Mesendoderm (in vitro differentiated cells): ENCODE measurements at regions not wholly inside any gene's neighbourhood (a gene's known extent, or its start where the extent isn't known, plus 50 kb on each side); places are given as distances from the start of the nearest gene placed in this dataset.

Source experiments
- DNase-seq: peaks from one replicate; pipeline ENCODE4 v3.0.0; 2013
- H2AK5ac ChIP-seq: 2 replicates; pipeline ENCODE4 v1.6.1; 2013; ENCODE audit warnings: low read length, inconsistent platforms
- H2BK120ac ChIP-seq: 2 replicates; pipeline ENCODE4 v1.6.1; 2013; ENCODE audit warnings: low read depth, mild to moderate bottlenecking, low read length, moderate library complexity, mixed read lengths
- H2BK15ac ChIP-seq: replicated peaks from 2 replicates; pipeline ENCODE4 v1.6.1; 2013; ENCODE audit warnings: low read depth, mild to moderate bottlenecking, moderate library complexity
- H2BK5ac ChIP-seq: 2 replicates; pipeline ENCODE4 v1.6.1; 2013; ENCODE audit warnings: low read length, inconsistent platforms
- H3K18ac ChIP-seq: 2 replicates; pipeline ENCODE4 v1.6.1; 2013; ENCODE audit warnings: mild to moderate bottlenecking, low read length, mixed read lengths
- H3K23ac ChIP-seq: one replicate; pipeline ENCODE4 v1.6.1; 2013; ENCODE audit warnings: low read length
- H3K27ac ChIP-seq: 2 replicates; pipeline ENCODE4 v1.5.1; 2013; ENCODE audit warnings: low read depth, mild to moderate bottlenecking, inconsistent platforms, low read length, moderate library complexity
- H3K27me3 ChIP-seq: 2 replicates; pipeline ENCODE4 v1.6.1; 2013; ENCODE audit warnings: low read length, control low read depth, mild to moderate bottlenecking, inconsistent platforms; ENCODE audit not compliant: insufficient read depth, poor library complexity
- H3K36me3 ChIP-seq: 2 replicates; pipeline ENCODE4 v1.6.1; 2013; ENCODE audit warnings: low read length, inconsistent platforms; ENCODE audit not compliant: control insufficient read depth, insufficient read depth
- H3K4ac ChIP-seq: one replicate; pipeline ENCODE4 v1.6.1; 2013; ENCODE audit warnings: low read depth, mild to moderate bottlenecking, low read length, moderate library complexity
- H3K4me1 ChIP-seq: 2 replicates; pipeline ENCODE4 v1.6.1; 2013; ENCODE audit warnings: low read depth, low read length, inconsistent platforms; ENCODE audit not compliant: control insufficient read depth
- H3K4me2 ChIP-seq: 2 replicates; pipeline ENCODE4 v1.6.1; 2013; ENCODE audit warnings: low read length
- H3K4me3 ChIP-seq: 2 replicates; pipeline ENCODE4 v1.5.1; 2013; ENCODE audit warnings: mild to moderate bottlenecking, low read length
- H3K56ac ChIP-seq: one replicate; pipeline ENCODE4 v1.6.1; 2013; ENCODE audit warnings: low read length
- H3K79me1 ChIP-seq: 2 replicates; pipeline ENCODE4 v1.6.1; 2013; ENCODE audit warnings: low read length, inconsistent platforms
- H3K79me2 ChIP-seq: 2 replicates; pipeline ENCODE4 v1.6.1; 2013; ENCODE audit warnings: mild to moderate bottlenecking, low read length; ENCODE audit not compliant: control insufficient read depth, insufficient read depth
- H3K9ac ChIP-seq: 2 replicates; pipeline ENCODE4 v1.6.1; 2013; ENCODE audit warnings: low read length, inconsistent platforms
- H4K5ac ChIP-seq: one replicate; pipeline ENCODE4 v1.6.1; 2013; ENCODE audit warnings: low read length
- H4K8ac ChIP-seq: one replicate; pipeline ENCODE4 v1.6.1; 2013; ENCODE audit warnings: low read depth, mild to moderate bottlenecking, control low read depth, low read length, moderate library complexity
- WGBS: extraction: QIAGEN DNeasy Blood & Tissue Kit; methylation state at CpG from one replicate; pipeline ENCODE4 v1.1.7; 2013; ENCODE audit warnings: low lambda C conversion rate, missing lambda C conversion rate; ENCODE audit not compliant: insufficient coverage; ENCODE audit errors: extremely low coverage; 5-methylcytosine and 5-hydroxymethylcytosine counted together

- Histone ChIP-seq H3K79me1 (no peaks in the 10 kb centered on the region), H3K9ac (no peak overlapping the region), H3K56ac (no peak overlapping the region), H4K8ac (no peak overlapping the region), H2AK5ac (no peak overlapping the region), H2BK15ac (no peak overlapping the region), H3K4me1 (no peaks in the 10 kb centered on the region), H3K4ac (no peak overlapping the region), H3K27me3 (no peaks in the 10 kb centered on the region), H3K27ac (no peak overlapping the region), H3K36me3 (no peaks in the 10 kb centered on the region), H2BK120ac (no peak overlapping the region), H4K5ac (no peak overlapping the region), H3K23ac (no peak overlapping the region), H3K18ac (no peak overlapping the region), H3K79me2 (no peaks in the 10 kb centered on the region), H3K4me3 (no peak overlapping the region), H2BK5ac (no peak overlapping the region), H3K4me2 (no peak overlapping the region)
- no CpG with 5 or more reads among the region's 4 CpGs for WGBS
- DNase-seq = no peak
Measured at GRCh38 chr11:32315121-32315520, 120.2 kb downstream of the WT1 start.

GRCh38 chr11:32316232-32316631 is 119.1 kb downstream of the WT1 start:
- no peak overlapping the region for H3K27ac ChIP-seq

GRCh38 chr11:32316858-32317642 is 118.3 kb downstream of the WT1 start:
- Histone ChIP-seq H3K4me1 (no peaks in the 10 kb centered on the region), H3K79me2 (no peaks in the 10 kb centered on the region), H3K9ac (no peak overlapping the region), H2BK15ac (no peak overlapping the region), H2BK5ac (no peak overlapping the region), H3K27me3 (no peaks in the 10 kb centered on the region), H3K4me3 (no peak overlapping the region), H3K4ac (no peak overlapping the region), H2AK5ac (no peak overlapping the region), H3K18ac (no peak overlapping the region), H4K8ac (no peak overlapping the region), H3K56ac (no peak overlapping the region), H3K27ac (no peak overlapping the region), H3K36me3 (no peaks in the 10 kb centered on the region), H3K79me1 (no peaks in the 10 kb centered on the region), H4K5ac (no peak overlapping the region), H3K23ac (no peak overlapping the region), H2BK120ac (no peak overlapping the region), H3K4me2 (no peak overlapping the region)
- no CpG with 5 or more reads among the region's 4 CpGs for WGBS
- DNase-seq = no peak

More at GRCh38 chr11:32316232-32316631, 119.1 kb downstream of the WT1 start:
- H3K4ac ChIP-seq = no peak overlapping the region
- H3K79me2 ChIP-seq = no peaks in the 10 kb centered on the region
- no peak overlapping the region for H4K8ac ChIP-seq
- WGBS = no CpG with 5 or more reads among the region's 3 CpGs
- H3K4me1 ChIP-seq = no peaks in the 10 kb centered on the region
- no peaks in the 10 kb centered on the region for H3K79me1 ChIP-seq
- no peak overlapping the region for H2AK5ac ChIP-seq
- no peak overlapping the region for H4K5ac ChIP-seq
- H2BK120ac ChIP-seq = no peak overlapping the region
- H3K56ac ChIP-seq = no peak overlapping the region
- no peak overlapping the region for H3K23ac ChIP-seq
- no peak overlapping the region for H3K9ac ChIP-seq
- H3K4me3 ChIP-seq = no peak overlapping the region
- H3K27me3 ChIP-seq = no peaks in the 10 kb centered on the region
- no peak overlapping the region for H2BK15ac ChIP-seq
- no peak overlapping the region for H3K4me2 ChIP-seq
- no peak overlapping the region for H3K18ac ChIP-seq
- no peak for DNase-seq
- H2BK5ac ChIP-seq = no peak overlapping the region
- H3K36me3 ChIP-seq = no peaks in the 10 kb centered on the region

- Histone ChIP-seq H4K8ac (no peak overlapping the region), H2BK5ac (no peak overlapping the region), H3K56ac (no peak overlapping the region), H3K79me2 (no peaks in the 10 kb centered on the region), H3K23ac (no peak overlapping the region), H3K9ac (no peak overlapping the region), H2BK15ac (no peak overlapping the region), H3K4me2 (no peak overlapping the region), H3K27ac (no peak overlapping the region), H3K4ac (no peak overlapping the region), H3K4me3 (no peak overlapping the region), H3K18ac (no peak overlapping the region), H3K4me1 (no peaks in the 10 kb centered on the region), H3K36me3 (no peaks in the 10 kb centered on the region), H2AK5ac (no peak overlapping the region), H4K5ac (no peak overlapping the region), H3K27me3 (no peaks in the 10 kb centered on the region), H3K79me1 (no peaks in the 10 kb centered on the region), H2BK120ac (no peak overlapping the region)
- no CpG with 5 or more reads among the region's 1 CpG for WGBS
- no peak for DNase-seq
Measured at GRCh38 chr11:32317643-32318042, 117.7 kb downstream of the WT1 start.

- Histone ChIP-seq H4K8ac (no peak overlapping the region), H3K4ac (no peak overlapping the region), H3K27me3 (no peaks in the 10 kb centered on the region), H3K27ac (no peak overlapping the region), H2BK120ac (no peak overlapping the region), H3K4me1 (no peaks in the 10 kb centered on the region), H3K23ac (no peak overlapping the region), H3K4me2 (no peak overlapping the region), H3K4me3 (no peak overlapping the region), H3K9ac (no peak overlapping the region), H2BK5ac (no peak overlapping the region), H3K18ac (no peak overlapping the region), H2AK5ac (no peak overlapping the region), H3K79me1 (no peaks in the 10 kb centered on the region), H4K5ac (no peak overlapping the region), H3K36me3 (no peaks in the 10 kb centered on the region), H3K56ac (no peak overlapping the region), H2BK15ac (no peak overlapping the region), H3K79me2 (no peaks in the 10 kb centered on the region)
- WGBS = no CpG with 5 or more reads among the region's 5 CpGs
- DNase-seq = no peak
Measured at GRCh38 chr11:32318071-32319055, 117.0 kb downstream of the WT1 start.
